A673 (cell line): ENCODE measurements at regions not wholly inside any gene's neighbourhood (a gene's known extent, or its start where the extent isn't known, plus 50 kb on each side); places are given as distances from the start of the nearest gene placed in this dataset.

Experiments used
- CTCF ChIP-seq: fragments of 300-800, 200-600 bp; sonication (generic); conservative IDR thresholded peaks from 2 replicates; pipeline ENCODE4 v1.5.1; 2017; ENCODE audit warnings: low read depth, mild to moderate bottlenecking, antibody characterized with exemption, low read length, moderate library complexity, mixed read lengths
- EZH2 ChIP-seq: fragments of 200-600 bp; sonication (generic); IDR thresholded peaks from 2 replicates; pipeline ENCODE4 v1.6.1; 2017; ENCODE audit warnings: borderline replicate concordance, low read depth, mild to moderate bottlenecking, mixed read lengths, antibody characterized with exemption, low read length; ENCODE audit not compliant: poor library complexity, severe bottlenecking

GRCh38 chr11:79541466-79541865 is 100.6 kb upstream of the TENM4 start:
- no peak for TF ChIP-seq CTCF
- TF ChIP-seq EZH2, result no peak
